HCT116 (cell line): ENCODE measurements at regions not wholly inside any gene's neighbourhood (a gene's known extent, or its start where the extent isn't known, plus 50 kb on each side); places are given as distances from the start of the nearest gene placed in this dataset.

Source experiments
- ATAC-seq: fragments of 200-7000 bp; cut with Tn5 transposase; 2 replicates; pipeline ENCODE4 v1.9.1; 2020; ENCODE audit warnings: mild to moderate bottlenecking, moderate library complexity
- BruUV-seq: library from RNA; stranded (reverse); fragments of 400-500 nt; replicated peaks from 2 replicates; lab custom pipeline; 2021; lab: Mats Ljungman, UMichigan
- CTCF ChIA-PET: fragments of 300-600 bp; sonication (Branson Sonifier 250); formaldehyde crosslinking; loops from one replicate; lab custom pipeline; 2021; ENCODE audit warnings: antibody characterized with exemption; lab: Charles Lee
- POLR2A ChIA-PET: fragments of 300-600, 350-600 bp; sonication (Branson Sonifier 250); formaldehyde crosslinking; loops from one replicate; lab custom pipeline; 2021; ENCODE audit warnings: antibody characterized with exemption; lab: Charles Lee
- RAD21 ChIA-PET, 2 experiments: fragments of 300-600 bp; sonication (Branson Sonifier 250); formaldehyde crosslinking; loops; one replicate each; lab custom pipeline; 2023; ENCODE audit warnings: low total read pairs in 2 of 2; ENCODE audit not compliant: uncharacterized antibody in 2 of 2, unreplicated experiment in 2 of 2, low non-redundant PET in 1 of 2; lab: Charles Lee
- DNase-seq: peaks from one replicate; pipeline ENCODE4 v3.0.0-alpha.2; 2010; ENCODE audit warnings: low read depth, low spot score
- H2AFZ ChIP-seq: fragments of 200-600 bp; shearing (Covaris generic), sonication (generic); 2 replicates; pipeline ENCODE4 v1.6.1; 2017; ENCODE audit warnings: low read depth, mixed run types, mixed read lengths, antibody characterized with exemption, low read length; ENCODE audit not compliant: poor library complexity, severe bottlenecking
- H3K27ac ChIP-seq: 2 replicates; pipeline ENCODE4 v1.5.1; 2012; ENCODE audit warnings: low read depth, low read length
- H3K27me3 ChIP-seq: fragments of 200-600 bp; sonication (generic); 2 replicates; pipeline ENCODE4 v1.6.1; 2016; ENCODE audit warnings: mixed run types, low read length, mixed read lengths; ENCODE audit not compliant: insufficient read depth
- H3K36me3 ChIP-seq, 2 experiments: fragments of 200-500 bp in 1 of 2; fragments of 200-600 bp in 1 of 2; sonication (Bioruptor generic) in 1 of 2; sonication (generic) in 1 of 2; 2 replicates each; pipeline versions ENCODE4 v1.5.1 to v1.6.1; 2014 to 2016; ENCODE audit warnings: low read length in 2 of 2, inconsistent platforms in 1 of 2, mixed read lengths in 1 of 2, mixed run types in 1 of 2; ENCODE audit not compliant: insufficient read depth in 2 of 2, control insufficient read depth in 1 of 2
- H3K4me1 ChIP-seq, 2 experiments: fragments of 200-600 bp in 1 of 2; sonication (generic) in 1 of 2; 2 replicates each; pipeline versions ENCODE4 v1.5.1 to v1.6.1; 2012 to 2017; ENCODE audit warnings: low read length in 2 of 2, inconsistent platforms in 1 of 2, mild to moderate bottlenecking in 1 of 2, mixed read lengths in 1 of 2, mixed run types in 1 of 2, moderate library complexity in 1 of 2; ENCODE audit not compliant: insufficient read depth in 2 of 2, control insufficient read depth in 1 of 2
- H3K4me2 ChIP-seq: fragments of 200-600 bp; sonication (generic); 2 replicates; pipeline ENCODE4 v1.6.1; 2017; ENCODE audit warnings: mixed run types, low read length, mixed read lengths
- H3K4me3 ChIP-seq, 2 experiments: fragments of 200-600 bp in 1 of 2; sonication (generic) in 1 of 2; replicated peaks in 1 of 2; 2 replicates each; pipeline ENCODE4 v1.5.1; 2011 to 2016; ENCODE audit warnings: low read length in 2 of 2, control low read depth in 1 of 2, low read depth in 1 of 2, mild to moderate bottlenecking in 1 of 2, mixed read lengths in 1 of 2, mixed run types in 1 of 2
- H3K79me2 ChIP-seq: fragments of 200-600 bp; sonication (generic); 2 replicates; pipeline ENCODE4 v1.6.1; 2017; ENCODE audit warnings: mild to moderate bottlenecking, mixed run types, low read length, moderate library complexity, mixed read lengths; ENCODE audit not compliant: insufficient read depth
- H3K9ac ChIP-seq: fragments of 200-600 bp; sonication (generic); 2 replicates; pipeline ENCODE4 v1.6.1; 2016; ENCODE audit warnings: low read length, mixed read lengths
- H3K9me2 ChIP-seq: fragments of 200-600 bp; sonication (generic), shearing (Covaris generic); 2 replicates; pipeline ENCODE4 v1.6.1; 2017; ENCODE audit warnings: mixed run types, mild to moderate bottlenecking, moderate library complexity; ENCODE audit not compliant: insufficient read depth
- H3K9me3 ChIP-seq, 2 experiments: fragments of 200-500 bp in 1 of 2; fragments of 200-600 bp in 1 of 2; sonication (Bioruptor generic) in 1 of 2; sonication (generic) in 1 of 2; 2 replicates each; pipeline ENCODE4 v1.6.1; 2014 to 2017; ENCODE audit warnings: low read length in 2 of 2, mixed read lengths in 2 of 2, inconsistent platforms in 1 of 2, low read depth in 1 of 2, mild to moderate bottlenecking in 1 of 2, mixed run types in 1 of 2, moderate library complexity in 1 of 2; ENCODE audit not compliant: control insufficient read depth in 1 of 2, insufficient read depth in 1 of 2
- H4K20me1 ChIP-seq: fragments of 200-600 bp; sonication (generic), shearing (Covaris generic); 2 replicates; pipeline ENCODE4 v1.6.1; 2017; ENCODE audit warnings: mixed run types, mild to moderate bottlenecking, moderate library complexity; ENCODE audit not compliant: insufficient read depth
- CEBPB ChIP-seq: IDR thresholded peaks from 2 replicates; pipeline ENCODE4 v1.6.1; 2012; ENCODE audit warnings: low read depth
- EZH2phosphoT487 ChIP-seq: fragments of 200-600 bp; IDR thresholded peaks from 2 replicates; pipeline ENCODE4 v1.6.1; 2018; ENCODE audit warnings: antibody characterized with exemption, borderline replicate concordance
- FOSL1 ChIP-seq: IDR thresholded peaks from 2 replicates; pipeline ENCODE4 v1.6.1; 2012; ENCODE audit warnings: low read depth
- REST ChIP-seq: IDR thresholded peaks from 2 replicates; pipeline ENCODE4 v1.6.1; 2012; ENCODE audit warnings: low read depth
- SP1 ChIP-seq: IDR thresholded peaks from 2 replicates; pipeline ENCODE4 v1.6.1; 2012; ENCODE audit warnings: low read depth
- TCF7L2 ChIP-seq: IDR thresholded peaks from 2 replicates; pipeline ENCODE4 v1.7.0; 2011; ENCODE audit warnings: borderline replicate concordance, inconsistent platforms; ENCODE audit not compliant: insufficient read depth, insufficient read length; ENCODE audit errors: extremely low read depth
- intact Hi-C: fragments of 100-400 bp; cut with micrococcal nuclease; formaldehyde crosslinking; loops from 2 replicates; pipeline ENCODE4 v1.10.0; 2022

- ATAC-seq = no peak
Measured at GRCh38 chr14:98916476-98916875, 355.5 kb downstream of the BCL11B start.

More at GRCh38 chr14:98916476-98916875, 355.5 kb downstream of the BCL11B start:
- no peak for TF ChIP-seq CEBPB
- TF ChIP-seq SP1 = no peak
- TF ChIP-seq TCF7L2 = no peak
- no peak for TF ChIP-seq REST
- no peak for TF ChIP-seq FOSL1
- no peak for TF ChIP-seq EZH2phosphoT487
- TF ChIP-seq, all 23 proteins: peak for 0
- no peak for DNase-seq
- H3K79me2 ChIP-seq = no peaks in the 10 kb centered on the region
- no peak overlapping the region for H3K9ac ChIP-seq
- H3K27me3 ChIP-seq = peaks cover 71% of the 10 kb centered on the region; the same call in 1 of the 2 replicates
- ChIA-PET POLR2A (no interaction called here), RAD21 (no interaction called here), CTCF (no interaction called here)
- H3K4me3 ChIP-seq = no peak overlapping the region
- H3K9me2 ChIP-seq = no peaks in the 10 kb centered on the region
- H2AFZ ChIP-seq = no peak overlapping the region
- intact Hi-C loops = no loop called here
- no peaks in the 10 kb centered on the region for H4K20me1 ChIP-seq
- H3K9me3 ChIP-seq = no peaks in the 10 kb centered on the region
- no peak overlapping the region for H3K27ac ChIP-seq
- H3K36me3 ChIP-seq = no peaks in the 10 kb centered on the region
- BruUV-seq = no TSS peak
- H3K4me2 ChIP-seq = no peak overlapping the region
- no peaks in the 10 kb centered on the region for H3K4me1 ChIP-seq
